Pons (tissue), 1 donor: ENCODE measurements at regions not wholly inside any gene's neighbourhood (a gene's known extent, or its start where the extent isn't known, plus 50 kb on each side); places are given as distances from the start of the nearest gene placed in this dataset.

Source experiments
- DNase-seq: peaks from one replicate; pipeline ENCODE4 v3.0.0-alpha.2; 2016; ENCODE audit warnings: low spot score

- DNase-seq, result no peak
Measured at GRCh38 chr4:16365036-16365569, 138.8 kb upstream of the TAPT1 start.

- no peak for DNase-seq
Measured at GRCh38 chr4:16360694-16361262, 134.5 kb upstream of the TAPT1 start.

GRCh38 chr4:16353165-16353564 is 126.9 kb upstream of the TAPT1 start:
- no peak for DNase-seq

- no peak for DNase-seq
Measured at GRCh38 chr4:16351161-16351560, 124.9 kb upstream of the TAPT1 start.

GRCh38 chr4:16344853-16345252 is 118.6 kb upstream of the TAPT1 start:
- DNase-seq, result no peak

GRCh38 chr4:16337936-16338335 is 111.7 kb upstream of the TAPT1 start:
- no peak for DNase-seq

- no peak for DNase-seq
Measured at GRCh38 chr4:16334601-16335000, 108.3 kb upstream of the TAPT1 start.

GRCh38 chr4:16329797-16330134 is 103.5 kb upstream of the TAPT1 start:
- no peak for DNase-seq

GRCh38 chr4:16329125-16329796 is 103.0 kb upstream of the TAPT1 start:
- DNase-seq, result no peak

GRCh38 chr4:16322183-16322582 is 95.9 kb upstream of the TAPT1 start:
- no peak for DNase-seq

GRCh38 chr4:16315456-16315855 is 89.2 kb upstream of the TAPT1 start:
- DNase-seq, result no peak

- DNase-seq, result no peak
Measured at GRCh38 chr4:16310606-16311005, 84.3 kb upstream of the TAPT1 start.

- DNase-seq, result no peak
Measured at GRCh38 chr4:16302648-16303047, 76.4 kb upstream of the TAPT1 start.

GRCh38 chr4:16297003-16297402 is 70.7 kb upstream of the TAPT1 start:
- DNase-seq, result no peak

- DNase-seq, result no peak
Measured at GRCh38 chr4:16294455-16294854, 68.2 kb upstream of the TAPT1 start.

- no peak for DNase-seq
Measured at GRCh38 chr4:16293210-16293838, 67.1 kb upstream of the TAPT1 start.

- DNase-seq, result no peak
Measured at GRCh38 chr4:16292585-16292984, 66.3 kb upstream of the TAPT1 start.

- DNase-seq, result no peak
Measured at GRCh38 chr4:16290681-16291420, 64.6 kb upstream of the TAPT1 start.

- DNase-seq, result peak; percentile 77
Measured at GRCh38 chr4:16289897-16290554, 63.8 kb upstream of the TAPT1 start.

- no peak for DNase-seq
Measured at GRCh38 chr4:16284050-16284449, 57.8 kb upstream of the TAPT1 start.

- DNase-seq, result no peak
Measured at GRCh38 chr4:16278178-16278577, 51.9 kb upstream of the TAPT1 start.
